Osteoblast (primary cell): ENCODE measurements at regions not wholly inside any gene's neighbourhood (a gene's known extent, or its start where the extent isn't known, plus 50 kb on each side); places are given as distances from the start of the nearest gene placed in this dataset.

Source experiments
- DNase-seq: peaks from one replicate; pipeline ENCODE4 v3.0.0; 2011; ENCODE audit warnings: low spot score, mixed read lengths; ENCODE audit not compliant: insufficient read length; ENCODE audit errors: missing footprints
- H2AFZ ChIP-seq: 2 replicates; pipeline ENCODE4 v1.6.0; 2011; ENCODE audit warnings: mild to moderate bottlenecking, low read length
- H3K27ac ChIP-seq: 2 replicates; pipeline ENCODE4 v1.5.1; 2011; ENCODE audit warnings: mild to moderate bottlenecking, low read depth, low read length, moderate library complexity
- H3K27me3 ChIP-seq: 2 replicates; pipeline ENCODE4 v1.6.0; 2012; ENCODE audit warnings: mild to moderate bottlenecking, control low read depth, inconsistent platforms, low read length, moderate library complexity; ENCODE audit not compliant: insufficient read depth
- H3K36me3 ChIP-seq: 2 replicates; pipeline ENCODE4 v1.5.1; 2011; ENCODE audit warnings: mild to moderate bottlenecking, low read length, control low read depth, moderate library complexity; ENCODE audit not compliant: insufficient read depth
- H3K4me1 ChIP-seq: 2 replicates; pipeline ENCODE4 v1.5.1; 2011; ENCODE audit warnings: mild to moderate bottlenecking, low read length, control low read depth, moderate library complexity; ENCODE audit not compliant: insufficient read depth
- H3K4me2 ChIP-seq: 2 replicates; pipeline ENCODE4 v1.6.0; 2011; ENCODE audit warnings: mild to moderate bottlenecking, low read length; ENCODE audit not compliant: insufficient read depth
- H3K4me3 ChIP-seq: fragments of 200-600 bp; sonication (generic); 3 replicates; pipeline ENCODE4 v1.5.1; 2012; ENCODE audit warnings: mild to moderate bottlenecking, low read length, inconsistent platforms; ENCODE audit not compliant: insufficient read depth
- H3K79me2 ChIP-seq: 2 replicates; pipeline ENCODE4 v1.6.0; 2012; ENCODE audit warnings: mild to moderate bottlenecking, low read length, control low read depth, inconsistent platforms; ENCODE audit not compliant: insufficient read depth
- H3K9me3 ChIP-seq: 2 replicates; pipeline ENCODE4 v1.5.1; 2011; ENCODE audit warnings: low read depth, low read length, control low read depth
- H4K20me1 ChIP-seq: 2 replicates; pipeline ENCODE4 v1.6.0; 2012; ENCODE audit warnings: mild to moderate bottlenecking, low read length, control low read depth; ENCODE audit not compliant: insufficient read depth
- TF ChIP-seq, protein P1 (sequence below): IDR thresholded peaks from 2 replicates; pipeline ENCODE4 v1.5.1; 2011; ENCODE audit warnings: mild to moderate bottlenecking, low read depth, low read length, moderate library complexity; ENCODE audit errors: extremely low read depth

DNA sequence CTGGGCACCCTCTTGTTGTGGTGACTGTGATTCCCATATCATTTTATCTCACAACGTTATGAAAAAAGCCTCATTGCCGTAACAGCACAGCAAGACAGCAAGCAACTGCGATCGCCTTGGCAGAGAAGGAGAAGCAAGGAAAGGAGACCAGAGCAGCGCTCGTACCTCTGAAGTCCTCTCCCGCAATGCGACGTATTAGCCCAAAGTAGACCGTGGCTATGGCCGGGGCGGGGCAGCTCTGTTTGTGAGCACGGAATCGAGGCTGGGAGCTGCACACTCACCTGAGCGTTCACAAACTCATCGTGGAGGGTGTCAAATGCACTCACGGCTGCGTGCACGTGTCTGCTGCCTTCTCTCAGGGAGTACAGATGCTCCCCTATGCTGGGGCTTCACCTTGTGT lies 76.1 kb downstream of the YTHDF1 start:
- DNase-seq = peak; percentile 9
- TF ChIP-seq, protein P1, sequence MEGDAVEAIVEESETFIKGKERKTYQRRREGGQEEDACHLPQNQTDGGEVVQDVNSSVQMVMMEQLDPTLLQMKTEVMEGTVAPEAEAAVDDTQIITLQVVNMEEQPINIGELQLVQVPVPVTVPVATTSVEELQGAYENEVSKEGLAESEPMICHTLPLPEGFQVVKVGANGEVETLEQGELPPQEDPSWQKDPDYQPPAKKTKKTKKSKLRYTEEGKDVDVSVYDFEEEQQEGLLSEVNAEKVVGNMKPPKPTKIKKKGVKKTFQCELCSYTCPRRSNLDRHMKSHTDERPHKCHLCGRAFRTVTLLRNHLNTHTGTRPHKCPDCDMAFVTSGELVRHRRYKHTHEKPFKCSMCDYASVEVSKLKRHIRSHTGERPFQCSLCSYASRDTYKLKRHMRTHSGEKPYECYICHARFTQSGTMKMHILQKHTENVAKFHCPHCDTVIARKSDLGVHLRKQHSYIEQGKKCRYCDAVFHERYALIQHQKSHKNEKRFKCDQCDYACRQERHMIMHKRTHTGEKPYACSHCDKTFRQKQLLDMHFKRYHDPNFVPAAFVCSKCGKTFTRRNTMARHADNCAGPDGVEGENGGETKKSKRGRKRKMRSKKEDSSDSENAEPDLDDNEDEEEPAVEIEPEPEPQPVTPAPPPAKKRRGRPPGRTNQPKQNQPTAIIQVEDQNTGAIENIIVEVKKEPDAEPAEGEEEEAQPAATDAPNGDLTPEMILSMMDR = no peak
- no peaks in the 10 kb centered on the region for H3K4me1 ChIP-seq
- no peaks in the 10 kb centered on the region for H4K20me1 ChIP-seq
- H3K4me3 ChIP-seq = no peak overlapping the region
- H3K27ac ChIP-seq = no peak overlapping the region
- peaks cover 6% of the 10 kb centered on the region for H3K27me3 ChIP-seq
- no peaks in the 10 kb centered on the region for H3K79me2 ChIP-seq
- H3K9me3 ChIP-seq = no peaks in the 10 kb centered on the region
- H3K4me2 ChIP-seq = no peak overlapping the region
- H3K36me3 ChIP-seq = no peaks in the 10 kb centered on the region
- no peak overlapping the region for H2AFZ ChIP-seq

DNA sequence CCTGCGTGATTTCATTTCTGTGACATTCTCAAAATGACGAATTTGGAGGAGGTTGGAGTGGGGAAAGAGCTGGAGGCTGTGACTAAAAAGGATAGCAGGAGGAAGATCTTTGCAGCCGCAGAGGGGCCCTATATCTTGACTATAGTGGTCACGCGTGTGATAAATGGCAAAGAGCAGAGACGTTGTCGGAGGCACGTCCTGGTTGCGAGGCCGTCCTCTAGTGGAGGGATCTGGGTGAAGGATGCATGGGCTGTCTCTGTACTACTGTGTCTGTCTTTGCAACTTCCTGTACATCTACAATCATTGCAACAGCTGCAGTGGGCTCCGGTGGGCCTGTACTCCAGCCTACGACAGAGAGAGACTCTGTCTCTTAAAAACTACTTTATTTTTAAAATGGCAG lies 76.6 kb downstream of the YTHDF1 start:
- peaks cover 6% of the 10 kb centered on the region for H3K27me3 ChIP-seq

DNA sequence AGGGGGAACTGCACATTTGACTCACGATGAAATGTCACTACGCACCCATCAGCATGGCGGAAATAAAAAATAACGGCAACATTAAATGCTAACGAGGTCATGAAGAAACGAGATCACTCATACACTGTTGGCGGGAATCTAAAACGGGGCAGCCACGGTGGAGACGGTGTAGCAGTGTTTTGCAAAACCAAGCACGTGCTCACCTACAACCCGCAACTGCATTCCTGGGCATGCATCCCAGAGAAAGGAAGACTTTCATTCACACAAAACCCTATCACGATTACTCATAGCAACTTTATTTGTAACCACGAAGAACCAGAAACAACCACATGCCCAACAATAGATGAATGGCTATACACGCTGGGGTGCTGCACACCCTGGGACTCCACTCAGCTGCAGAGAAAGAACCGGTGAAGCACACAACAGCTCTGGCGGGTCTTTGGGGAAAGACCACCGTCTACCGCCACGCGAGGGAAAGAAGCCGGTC lies 77.0 kb downstream of the YTHDF1 start:
- TF ChIP-seq, protein P1 = no peak
- no peak overlapping the region for H2AFZ ChIP-seq

More for the DNA sequence above, 76.6 kb downstream of the YTHDF1 start:
- Histone ChIP-seq H2AFZ (no peak overlapping the region), H3K79me2 (no peaks in the 10 kb centered on the region), H3K4me2 (no peak overlapping the region), H3K36me3 (no peaks in the 10 kb centered on the region), H3K9me3 (no peaks in the 10 kb centered on the region), H3K4me1 (no peaks in the 10 kb centered on the region), H3K27ac (no peak overlapping the region), H4K20me1 (no peaks in the 10 kb centered on the region), H3K4me3 (no peak overlapping the region)
- TF ChIP-seq, protein P1 = no peak
- DNase-seq = peak; percentile 17

DNA sequence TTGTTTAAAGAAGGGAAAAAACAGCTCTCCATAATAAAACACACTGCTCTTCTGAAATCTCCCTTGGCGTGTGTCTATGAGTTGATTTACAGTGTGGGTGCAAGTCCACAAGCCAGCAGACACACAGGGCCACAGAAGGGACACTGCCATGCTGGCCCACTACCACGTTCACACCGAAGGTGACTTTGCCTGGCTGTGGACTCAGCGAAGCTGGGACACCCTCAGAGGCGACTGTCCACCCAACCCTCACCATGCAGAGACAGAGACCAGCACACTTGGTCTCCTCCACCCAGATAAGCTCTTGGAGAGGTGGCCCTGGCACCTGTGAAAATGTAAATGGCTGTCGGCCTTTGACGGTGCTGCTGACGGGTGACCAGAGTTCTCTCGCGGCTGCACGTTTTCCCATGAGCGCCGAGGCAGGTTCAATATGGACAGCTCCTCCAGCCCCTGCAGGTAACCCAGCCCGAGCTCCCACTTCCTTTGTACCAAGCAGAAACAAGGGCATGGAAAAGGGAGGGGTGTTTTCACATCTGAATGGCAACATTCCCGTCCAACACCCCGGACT lies 78.0 kb downstream of the YTHDF1 start:
- no peak overlapping the region for H3K4me2 ChIP-seq
- TF ChIP-seq, protein P1 = no peak
- H2AFZ ChIP-seq = no peak overlapping the region
- H3K79me2 ChIP-seq = no peaks in the 10 kb centered on the region
- no peaks in the 10 kb centered on the region for H3K36me3 ChIP-seq
- no peak overlapping the region for H3K27ac ChIP-seq
- H3K27me3 ChIP-seq = peaks cover 6% of the 10 kb centered on the region
- peak; percentile 42 for DNase-seq
- H3K4me3 ChIP-seq = no peak overlapping the region
- no peaks in the 10 kb centered on the region for H3K4me1 ChIP-seq
- no peaks in the 10 kb centered on the region for H3K9me3 ChIP-seq
- H4K20me1 ChIP-seq = no peaks in the 10 kb centered on the region

More for the DNA sequence above, 77.0 kb downstream of the YTHDF1 start:
- Histone ChIP-seq H3K9me3 (no peaks in the 10 kb centered on the region), H3K4me3 (no peak overlapping the region), H3K27me3 (peaks cover 6% of the 10 kb centered on the region), H3K4me1 (no peaks in the 10 kb centered on the region), H3K27ac (no peak overlapping the region), H3K4me2 (no peak overlapping the region), H3K36me3 (no peaks in the 10 kb centered on the region), H4K20me1 (no peaks in the 10 kb centered on the region), H3K79me2 (no peaks in the 10 kb centered on the region)
- peak; percentile 23 for DNase-seq
